HepG2 (cell line): ENCODE measurements at regions not wholly inside any gene's neighbourhood (a gene's known extent, or its start where the extent isn't known, plus 50 kb on each side); places are given as distances from the start of the nearest gene placed in this dataset.

Experiments used
- JUND ChIP-seq: sonication (generic); formaldehyde crosslinking; IDR thresholded peaks from 2 replicates; pipeline ENCODE4 v1.8.0; 2022; ENCODE audit warnings: mild to moderate bottlenecking, missing genetic modification reagents
- PLRG1 ChIP-seq: fragments of 450-650 bp; conservative IDR thresholded peaks from 2 replicates; pipeline ENCODE4 v1.6.1; 2016
- SP1 ChIP-seq, 2 experiments: fragments of 450-650 bp in 1 of 2; sonication (generic) in 1 of 2; formaldehyde crosslinking in 1 of 2; IDR thresholded peaks; 2 replicates each; pipeline versions ENCODE4 v1.4.0 to v1.6.1; 2016 to 2020; ENCODE audit warnings: missing genetic modification reagents in 1 of 2
- SRSF9 ChIP-seq: fragments of 200-400 bp; formaldehyde crosslinking; IDR thresholded peaks from 2 replicates; pipeline ENCODE4 v1.6.1; 2018; ENCODE audit warnings: borderline replicate concordance, mild to moderate bottlenecking, low read depth, low read length; ENCODE audit not compliant: insufficient read depth, poor library complexity, severe bottlenecking
- STAG1 ChIP-seq: sonication (generic); formaldehyde crosslinking; IDR thresholded peaks from 2 replicates; pipeline ENCODE4 v1.4.0; 2020; ENCODE audit warnings: missing genetic modification reagents
- ZC3H4 ChIP-seq: sonication (generic); formaldehyde crosslinking; IDR thresholded peaks from 2 replicates; pipeline ENCODE4 v1.4.0; 2020; ENCODE audit warnings: missing genetic modification reagents, borderline replicate concordance
- TF ChIP-seq, protein P1 (sequence below): sonication (generic); formaldehyde crosslinking; conservative IDR thresholded peaks from 2 replicates; pipeline ENCODE4 v1.8.1; 2023; ENCODE audit warnings: missing genetic modification reagents
- TF ChIP-seq, protein P2 (sequence below): sonication (generic); formaldehyde crosslinking; IDR thresholded peaks from 2 replicates; pipeline ENCODE4 v1.4.0; 2020; ENCODE audit warnings: low read depth, mild to moderate bottlenecking, missing genetic modification reagents
- TF ChIP-seq, protein P3 (sequence below): sonication (generic); formaldehyde crosslinking; IDR thresholded peaks from 2 replicates; pipeline ENCODE4 v1.5.0; 2020; ENCODE audit warnings: mild to moderate bottlenecking, missing genetic modification reagents, moderate library complexity

DNA sequence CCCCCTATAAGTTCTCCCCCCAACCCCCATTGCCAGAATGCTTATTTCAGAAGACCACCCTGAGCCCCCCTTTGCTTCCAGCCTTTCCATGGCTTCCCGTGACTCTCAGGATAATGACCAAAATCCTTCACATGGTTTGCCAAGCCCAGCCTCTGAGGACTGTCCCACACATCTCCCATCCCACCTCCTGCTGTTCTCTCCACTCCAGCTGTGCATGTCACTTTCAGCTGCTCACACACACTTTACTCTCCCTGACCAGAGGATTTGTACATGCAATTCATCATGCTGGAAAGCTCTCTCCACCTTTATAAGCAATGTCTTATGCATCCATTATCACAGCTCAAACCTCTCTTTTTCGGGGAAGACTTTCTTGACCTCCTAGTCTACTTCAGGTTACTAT lies 164.2 kb downstream of the PRL start:
- TF ChIP-seq STAG1 (CRISPR knock-in tag): no peak
- no peak for TF ChIP-seq PLRG1
- TF ChIP-seq, protein P1, sequence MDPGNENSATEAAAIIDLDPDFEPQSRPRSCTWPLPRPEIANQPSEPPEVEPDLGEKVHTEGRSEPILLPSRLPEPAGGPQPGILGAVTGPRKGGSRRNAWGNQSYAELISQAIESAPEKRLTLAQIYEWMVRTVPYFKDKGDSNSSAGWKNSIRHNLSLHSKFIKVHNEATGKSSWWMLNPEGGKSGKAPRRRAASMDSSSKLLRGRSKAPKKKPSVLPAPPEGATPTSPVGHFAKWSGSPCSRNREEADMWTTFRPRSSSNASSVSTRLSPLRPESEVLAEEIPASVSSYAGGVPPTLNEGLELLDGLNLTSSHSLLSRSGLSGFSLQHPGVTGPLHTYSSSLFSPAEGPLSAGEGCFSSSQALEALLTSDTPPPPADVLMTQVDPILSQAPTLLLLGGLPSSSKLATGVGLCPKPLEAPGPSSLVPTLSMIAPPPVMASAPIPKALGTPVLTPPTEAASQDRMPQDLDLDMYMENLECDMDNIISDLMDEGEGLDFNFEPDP: no peak
- TF ChIP-seq JUND (CRISPR knock-in tag): no peak
- no peak for TF ChIP-seq SP1 (IDR thresholded peaks at IDR 0.05)
- TF ChIP-seq SP1 (CRISPR knock-in tag; IDR thresholded peaks at IDR 0.05): no peak
- TF ChIP-seq, protein P2, sequence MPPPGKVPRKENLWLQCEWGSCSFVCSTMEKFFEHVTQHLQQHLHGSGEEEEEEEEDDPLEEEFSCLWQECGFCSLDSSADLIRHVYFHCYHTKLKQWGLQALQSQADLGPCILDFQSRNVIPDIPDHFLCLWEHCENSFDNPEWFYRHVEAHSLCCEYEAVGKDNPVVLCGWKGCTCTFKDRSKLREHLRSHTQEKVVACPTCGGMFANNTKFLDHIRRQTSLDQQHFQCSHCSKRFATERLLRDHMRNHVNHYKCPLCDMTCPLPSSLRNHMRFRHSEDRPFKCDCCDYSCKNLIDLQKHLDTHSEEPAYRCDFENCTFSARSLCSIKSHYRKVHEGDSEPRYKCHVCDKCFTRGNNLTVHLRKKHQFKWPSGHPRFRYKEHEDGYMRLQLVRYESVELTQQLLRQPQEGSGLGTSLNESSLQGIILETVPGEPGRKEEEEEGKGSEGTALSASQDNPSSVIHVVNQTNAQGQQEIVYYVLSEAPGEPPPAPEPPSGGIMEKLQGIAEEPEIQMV (CRISPR knock-in tag): no peak
- no peak for TF ChIP-seq SRSF9
- TF ChIP-seq, protein P3, sequence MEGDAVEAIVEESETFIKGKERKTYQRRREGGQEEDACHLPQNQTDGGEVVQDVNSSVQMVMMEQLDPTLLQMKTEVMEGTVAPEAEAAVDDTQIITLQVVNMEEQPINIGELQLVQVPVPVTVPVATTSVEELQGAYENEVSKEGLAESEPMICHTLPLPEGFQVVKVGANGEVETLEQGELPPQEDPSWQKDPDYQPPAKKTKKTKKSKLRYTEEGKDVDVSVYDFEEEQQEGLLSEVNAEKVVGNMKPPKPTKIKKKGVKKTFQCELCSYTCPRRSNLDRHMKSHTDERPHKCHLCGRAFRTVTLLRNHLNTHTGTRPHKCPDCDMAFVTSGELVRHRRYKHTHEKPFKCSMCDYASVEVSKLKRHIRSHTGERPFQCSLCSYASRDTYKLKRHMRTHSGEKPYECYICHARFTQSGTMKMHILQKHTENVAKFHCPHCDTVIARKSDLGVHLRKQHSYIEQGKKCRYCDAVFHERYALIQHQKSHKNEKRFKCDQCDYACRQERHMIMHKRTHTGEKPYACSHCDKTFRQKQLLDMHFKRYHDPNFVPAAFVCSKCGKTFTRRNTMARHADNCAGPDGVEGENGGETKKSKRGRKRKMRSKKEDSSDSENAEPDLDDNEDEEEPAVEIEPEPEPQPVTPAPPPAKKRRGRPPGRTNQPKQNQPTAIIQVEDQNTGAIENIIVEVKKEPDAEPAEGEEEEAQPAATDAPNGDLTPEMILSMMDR: no peak
- no peak for TF ChIP-seq ZC3H4 (CRISPR knock-in tag)
